ENCODE measurements at regions not wholly inside any gene's neighbourhood (a gene's known extent, or its start where the extent isn't known, plus 50 kb on each side); places are given as distances from the start of the nearest gene placed in this dataset.

- no peak for DNase-seq (ENCODE audit: extremely low spot score)
- ChIA-PET CTCF (no interaction called here), POLR2A (no interaction called here)
- TF ChIP-seq CTBP1 (IDR thresholded peaks at IDR 0.05; ENCODE audit: borderline replicate concordance) (no peak), HDGF (IDR thresholded peaks at IDR 0.05; ENCODE audit: borderline replicate concordance) (no peak), NFRKB (IDR thresholded peaks at IDR 0.05) (no peak), BHLHE40 (IDR thresholded peaks at IDR 0.05; ENCODE audit: borderline replicate concordance) (no peak), FOXM1 (IDR thresholded peaks at IDR 0.05; ENCODE audit: borderline replicate concordance) (no peak), SUZ12 (IDR thresholded peaks at IDR 0.05) (no peak), PKNOX1 (IDR thresholded peaks at IDR 0.05) (no peak), FOXA1 (IDR thresholded peaks at IDR 0.05) (no peak), TARDBP (IDR thresholded peaks at IDR 0.05) (no peak), ELF4 (IDR thresholded peaks at IDR 0.05) (no peak), SP1 (IDR thresholded peaks at IDR 0.05) (no peak), L3MBTL2 (conservative IDR thresholded peaks at IDR 0.05) (no peak), ARNT (IDR thresholded peaks at IDR 0.05) (no peak)
These were observed 650.4 kb downstream of the LTN1 start for GRCh38 chr21:28342212-28342810.

GRCh38 chr21:28339403-28339802 lies 653.3 kb downstream of the LTN1 start:
- ChIA-PET CTCF (interaction anchor here (0.7 kb wide), 1 partner anchor 405 kb away, joined by 3 read pairs; no protein-coding TSS in a partner anchor), POLR2A (no interaction called here)
- TF ChIP-seq BHLHE40 (IDR thresholded peaks at IDR 0.05; ENCODE audit: borderline replicate concordance) (no peak), LEF1 (IDR thresholded peaks at IDR 0.05; ENCODE audit: borderline replicate concordance) (no peak), ZNF384 (IDR thresholded peaks at IDR 0.05) (no peak), FOXK2 (IDR thresholded peaks at IDR 0.05) (no peak), ELF4 (IDR thresholded peaks at IDR 0.05) (no peak), FOXM1 (IDR thresholded peaks at IDR 0.05; ENCODE audit: borderline replicate concordance) (no peak), PKNOX1 (IDR thresholded peaks at IDR 0.05) (no peak), L3MBTL2 (conservative IDR thresholded peaks at IDR 0.05) (no peak)
- DNase-seq (ENCODE audit: extremely low spot score) = no peak

- POLR2A ChIA-PET = no interaction called here
- TF ChIP-seq PKNOX1 (IDR thresholded peaks at IDR 0.05) = no peak
- no peak for TF ChIP-seq SP1 (IDR thresholded peaks at IDR 0.05)
- no peak for TF ChIP-seq SUZ12 (IDR thresholded peaks at IDR 0.05)
- TF ChIP-seq ELF4 (IDR thresholded peaks at IDR 0.05) = no peak
- CTCF ChIA-PET = interaction anchor here (0.6 to 0.7 kb wide), 2 partner anchors 283 to 385 kb away, joined by 3 to 5 read pairs; no protein-coding TSS in a partner anchor
- no peak for DNase-seq (ENCODE audit: extremely low spot score)
These were observed 653.9 kb downstream of the LTN1 start for GRCh38 chr21:28338701-28339305.

GRCh38 chr21:28337315-28337714 lies 655.4 kb downstream of the LTN1 start:
- ChIA-PET POLR2A (no interaction called here), CTCF (no interaction called here)
- DNase-seq (ENCODE audit: extremely low spot score) = no peak
- TF ChIP-seq ELF4 (IDR thresholded peaks at IDR 0.05) (no peak), FOXA1 (IDR thresholded peaks at IDR 0.05) (no peak), FOXM1 (IDR thresholded peaks at IDR 0.05; ENCODE audit: borderline replicate concordance) (no peak), FOXK2 (IDR thresholded peaks at IDR 0.05) (no peak), PKNOX1 (IDR thresholded peaks at IDR 0.05) (no peak), BHLHE40 (IDR thresholded peaks at IDR 0.05; ENCODE audit: borderline replicate concordance) (no peak), SP1 (IDR thresholded peaks at IDR 0.05) (no peak), LEF1 (IDR thresholded peaks at IDR 0.05; ENCODE audit: borderline replicate concordance) (no peak), CTBP1 (IDR thresholded peaks at IDR 0.05; ENCODE audit: borderline replicate concordance) (no peak), L3MBTL2 (conservative IDR thresholded peaks at IDR 0.05) (no peak)

GRCh38 chr21:28336314-28336713 lies 656.4 kb downstream of the LTN1 start:
- no peak for DNase-seq (ENCODE audit: extremely low spot score)
- CTCF ChIA-PET = interaction anchor here (0.6 kb wide), 1 partner anchor 1567 kb away, joined by 4 read pairs; no protein-coding TSS in a partner anchor
- TF ChIP-seq PKNOX1 (IDR thresholded peaks at IDR 0.05) (no peak), FOXA1 (IDR thresholded peaks at IDR 0.05) (no peak), ARNT (IDR thresholded peaks at IDR 0.05) (no peak), NFRKB (IDR thresholded peaks at IDR 0.05) (no peak), ELF4 (IDR thresholded peaks at IDR 0.05) (no peak), SP1 (IDR thresholded peaks at IDR 0.05) (no peak), FOXM1 (IDR thresholded peaks at IDR 0.05; ENCODE audit: borderline replicate concordance) (no peak), ZNF384 (IDR thresholded peaks at IDR 0.05) (no peak), BHLHE40 (IDR thresholded peaks at IDR 0.05; ENCODE audit: borderline replicate concordance) (no peak), HDGF (IDR thresholded peaks at IDR 0.05; ENCODE audit: borderline replicate concordance) (no peak), SUZ12 (IDR thresholded peaks at IDR 0.05) (no peak), CTBP1 (IDR thresholded peaks at IDR 0.05; ENCODE audit: borderline replicate concordance) (no peak), FOXK2 (IDR thresholded peaks at IDR 0.05) (no peak), TARDBP (IDR thresholded peaks at IDR 0.05) (no peak), LEF1 (IDR thresholded peaks at IDR 0.05; ENCODE audit: borderline replicate concordance) (no peak), L3MBTL2 (conservative IDR thresholded peaks at IDR 0.05) (no peak)
- POLR2A ChIA-PET = no interaction called here

Data from HEK293T (cell line).